ENCODE measurements at regions not wholly inside any gene's neighbourhood (a gene's known extent, or its start where the extent isn't known, plus 50 kb on each side); places are given as distances from the start of the nearest gene placed in this dataset.

DNA sequence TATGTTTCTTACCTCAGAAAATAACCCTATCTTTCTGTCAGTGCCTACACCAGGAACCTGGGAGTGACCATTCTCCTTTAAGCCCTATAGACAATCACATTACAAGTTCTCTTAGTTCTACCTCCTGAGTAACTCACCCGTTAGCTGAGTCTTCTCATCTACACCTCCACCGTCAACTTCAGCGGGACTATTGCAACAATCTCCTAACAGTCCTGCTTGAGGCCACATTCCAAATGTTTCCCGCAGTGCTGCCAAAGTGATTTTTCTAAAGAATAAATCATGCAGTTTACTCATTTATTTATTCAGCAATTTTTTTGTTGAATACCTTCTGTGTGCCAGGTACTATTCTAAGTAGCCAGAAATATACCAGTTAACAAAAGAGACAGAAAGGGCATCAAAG, 285.0 kb upstream of the GRIP1 start:
- TF ChIP-seq CTCF (IDR thresholded peaks at IDR 0.05), result no peak
- TF ChIP-seq POLR2A (IDR thresholded peaks at IDR 0.05), result no peak
- TF ChIP-seq EP300 (IDR thresholded peaks at IDR 0.05), result no peak

Data from tibial nerve (tissue), 4 donors.